Left lung (tissue), 4 donors: ENCODE measurements at regions not wholly inside any gene's neighbourhood (a gene's known extent, or its start where the extent isn't known, plus 50 kb on each side); places are given as distances from the start of the nearest gene placed in this dataset.

ENCODE experiments used
- ATAC-seq: fragments of 200-7000 bp; cut with Tn5 transposase; one replicate; pipeline ENCODE4 v1.9.1; 2020; ENCODE audit warnings: moderate library complexity
- DNase-seq, 4 donors: peaks; one replicate each; pipeline ENCODE4 v3.0.0-alpha.2; 2013 to 2020
- H3K27ac ChIP-seq, 2 donors: fragments of 200-600 bp; sonication (generic) in 1 of 2; one replicate each; pipeline versions ENCODE4 v1.5.0 to v1.8.0; 2020 to 2021
- H3K27me3 ChIP-seq, 2 donors: fragments of 200-600 bp; sonication (generic) in 1 of 2; one replicate each; pipeline versions ENCODE4 v1.5.0 to v1.8.0; 2020 to 2021
- H3K36me3 ChIP-seq, 2 donors: fragments of 200-600 bp; sonication (generic) in 1 of 2; one replicate each; pipeline versions ENCODE4 v1.5.0 to v1.8.0; 2020 to 2021
- H3K4me1 ChIP-seq, 2 donors: fragments of 200-600 bp; one replicate each; pipeline ENCODE4 v1.8.0; 2021
- H3K4me3 ChIP-seq, 2 donors: fragments of 200-600 bp; sonication (generic) in 1 of 2; one replicate each; pipeline versions ENCODE4 v1.5.0 to v1.8.0; 2020 to 2021; ENCODE audit warnings: mild to moderate bottlenecking in 1 of 2
- H3K9me3 ChIP-seq, 2 donors: fragments of 200-600 bp; sonication (generic) in 1 of 2; one replicate each; pipeline versions ENCODE4 v1.5.0 to v1.8.0; 2020 to 2021
- intact Hi-C, 2 donors: fragments of 100-400 bp; cut with DNase I; formaldehyde crosslinking; loops; one replicate each; pipeline versions ENCODE4 v1.11.2 to v1.14.2; 2022
- TF ChIP-seq, protein P1 (sequence below), 2 donors: fragments of 200-600 bp; sonication (generic) in 1 of 2; IDR thresholded peaks; one replicate each; pipeline versions ENCODE4 v1.5.0 to v1.8.0; 2021; ENCODE audit warnings: antibody characterized with exemption in 2 of 2
- donor health status: DM: no; HTN: yes; CAD: no.
- donor health status: DM: no; HTN: no; CAD: no.

DNA sequence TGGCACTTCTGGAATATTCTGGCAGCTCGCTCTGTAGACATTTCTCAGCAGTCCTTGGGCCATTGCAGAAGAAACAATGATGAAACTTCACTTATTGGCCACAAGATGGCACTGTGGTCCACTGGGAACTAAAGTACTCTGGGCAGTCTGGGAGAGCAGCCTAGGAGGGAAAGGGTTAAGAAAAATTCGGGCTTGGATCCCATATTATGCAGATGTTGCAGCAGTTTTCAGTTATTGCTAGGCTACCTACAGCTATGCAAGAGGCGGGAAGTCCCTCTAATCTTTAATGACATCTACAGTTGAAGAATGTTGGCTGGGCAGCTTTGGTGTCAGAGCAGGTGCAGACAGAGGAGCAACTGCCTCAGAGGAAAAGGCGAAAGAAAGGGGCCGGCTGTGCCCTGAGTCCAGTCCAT, 201.7 kb upstream of the PRSS58 start:
- no peaks in the 10 kb centered on the region for H3K9me3 ChIP-seq
- no peak overlapping the region for H3K4me3 ChIP-seq
- no peak overlapping the region for H3K27ac ChIP-seq
- intact Hi-C loops: no loop called here
- ATAC-seq (peak; percentile 90), DNase-seq (peak in 2 of 4 donors; percentile 27 to 46)
- TF ChIP-seq, protein P1, sequence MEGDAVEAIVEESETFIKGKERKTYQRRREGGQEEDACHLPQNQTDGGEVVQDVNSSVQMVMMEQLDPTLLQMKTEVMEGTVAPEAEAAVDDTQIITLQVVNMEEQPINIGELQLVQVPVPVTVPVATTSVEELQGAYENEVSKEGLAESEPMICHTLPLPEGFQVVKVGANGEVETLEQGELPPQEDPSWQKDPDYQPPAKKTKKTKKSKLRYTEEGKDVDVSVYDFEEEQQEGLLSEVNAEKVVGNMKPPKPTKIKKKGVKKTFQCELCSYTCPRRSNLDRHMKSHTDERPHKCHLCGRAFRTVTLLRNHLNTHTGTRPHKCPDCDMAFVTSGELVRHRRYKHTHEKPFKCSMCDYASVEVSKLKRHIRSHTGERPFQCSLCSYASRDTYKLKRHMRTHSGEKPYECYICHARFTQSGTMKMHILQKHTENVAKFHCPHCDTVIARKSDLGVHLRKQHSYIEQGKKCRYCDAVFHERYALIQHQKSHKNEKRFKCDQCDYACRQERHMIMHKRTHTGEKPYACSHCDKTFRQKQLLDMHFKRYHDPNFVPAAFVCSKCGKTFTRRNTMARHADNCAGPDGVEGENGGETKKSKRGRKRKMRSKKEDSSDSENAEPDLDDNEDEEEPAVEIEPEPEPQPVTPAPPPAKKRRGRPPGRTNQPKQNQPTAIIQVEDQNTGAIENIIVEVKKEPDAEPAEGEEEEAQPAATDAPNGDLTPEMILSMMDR (IDR thresholded peaks at IDR 0.05): peak; percentile 63 to 71
- H3K27me3 ChIP-seq: no peaks in the 10 kb centered on the region
- no peaks in the 10 kb centered on the region for H3K36me3 ChIP-seq
- H3K4me1 ChIP-seq: peaks cover 0 to 14% of the 10 kb centered on the region in 2 donors

DNA sequence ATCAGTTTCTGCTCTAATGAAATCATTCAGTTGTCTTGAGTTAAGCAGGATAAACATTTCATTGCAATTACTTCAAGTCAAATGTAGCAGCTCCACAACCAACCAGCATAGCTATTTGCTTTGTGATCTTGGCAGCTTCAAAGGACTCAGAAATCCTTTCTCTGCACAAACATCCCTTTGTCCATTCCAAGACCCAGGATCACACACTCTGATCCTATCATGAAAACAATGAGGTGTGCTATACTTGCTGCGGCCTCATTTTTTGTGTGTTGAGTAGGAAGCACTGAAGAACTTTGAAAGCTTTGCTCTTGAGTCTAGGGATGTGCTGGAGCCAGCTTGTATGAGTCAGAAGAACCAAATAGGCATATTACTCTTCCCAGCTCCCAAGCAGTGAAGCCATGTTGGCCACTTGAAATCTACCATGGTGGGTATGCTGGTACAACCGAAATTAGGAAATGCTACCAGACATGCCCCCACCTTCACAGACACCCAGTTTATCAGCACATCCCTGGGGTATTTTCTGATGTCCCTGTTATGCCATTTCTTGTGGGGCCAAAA, 199.4 kb upstream of the PRSS58 start:
- intact Hi-C loops: no loop called here
- TF ChIP-seq, protein P1 (IDR thresholded peaks at IDR 0.05): no peak

DNA sequence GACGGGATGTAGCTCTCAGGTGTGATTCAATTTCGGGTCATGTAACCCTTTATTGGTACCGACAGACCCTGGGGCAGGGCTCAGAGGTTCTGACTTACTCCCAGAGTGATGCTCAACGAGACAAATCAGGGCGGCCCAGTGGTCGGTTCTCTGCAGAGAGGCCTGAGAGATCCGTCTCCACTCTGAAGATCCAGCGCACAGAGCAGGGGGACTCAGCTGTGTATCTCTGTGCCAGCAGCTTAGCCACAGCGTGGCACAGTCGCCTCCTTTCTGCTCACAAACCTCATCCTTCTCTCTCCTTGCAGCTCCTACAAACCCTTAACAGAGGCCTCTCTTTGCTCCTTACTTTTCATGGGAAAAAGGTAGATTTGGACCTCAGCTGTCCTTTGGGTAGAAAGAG, 197.5 kb upstream of the PRSS58 start:
- DNase-seq (no peak), ATAC-seq (no peak)
- H3K36me3 ChIP-seq: no peaks in the 10 kb centered on the region
- intact Hi-C loops: no loop called here
- no peak overlapping the region for H3K27ac ChIP-seq
- H3K9me3 ChIP-seq: no peaks in the 10 kb centered on the region
- TF ChIP-seq, protein P1 (IDR thresholded peaks at IDR 0.05): no peak
- H3K27me3 ChIP-seq: no peaks in the 10 kb centered on the region
- H3K4me1 ChIP-seq: peaks cover 0 to 14% of the 10 kb centered on the region in 2 donors
- H3K4me3 ChIP-seq: no peak overlapping the region

More for the DNA sequence above, 199.4 kb upstream of the PRSS58 start:
- H3K4me1 ChIP-seq: peaks cover 0 to 14% of the 10 kb centered on the region in 2 donors
- no peaks in the 10 kb centered on the region for H3K9me3 ChIP-seq
- no peaks in the 10 kb centered on the region for H3K36me3 ChIP-seq
- no peaks in the 10 kb centered on the region for H3K27me3 ChIP-seq
- H3K4me3 ChIP-seq: no peak overlapping the region
- DNase-seq: no peak
- no peak overlapping the region for H3K27ac ChIP-seq
- no peak for ATAC-seq

GRCh38 chr7:142454862-142455261, 197.0 kb upstream of the PRSS58 start:
- Histone ChIP-seq H3K27ac (no peak overlapping the region), H3K9me3 (no peaks in the 10 kb centered on the region), H3K4me1 (peaks cover 0 to 14% of the 10 kb centered on the region in 2 donors), H3K4me3 (no peak overlapping the region), H3K27me3 (no peaks in the 10 kb centered on the region), H3K36me3 (no peaks in the 10 kb centered on the region)
- DNase-seq (no peak), ATAC-seq (no peak)
- TF ChIP-seq, protein P1 (IDR thresholded peaks at IDR 0.05): no peak
- intact Hi-C loops: no loop called here

- intact Hi-C loops: no loop called here
- H3K27ac ChIP-seq: no peak overlapping the region
- ATAC-seq (no peak), DNase-seq (no peak)
- no peaks in the 10 kb centered on the region for H3K27me3 ChIP-seq
- no peak overlapping the region for H3K4me3 ChIP-seq
- no peaks in the 10 kb centered on the region for H3K9me3 ChIP-seq
- no peaks in the 10 kb centered on the region for H3K4me1 ChIP-seq
- TF ChIP-seq, protein P1 (IDR thresholded peaks at IDR 0.05): no peak
- H3K36me3 ChIP-seq: no peaks in the 10 kb centered on the region
Observed at GRCh38 chr7:142452791-142453190, 194.9 kb upstream of the PRSS58 start.
